Hepatocyte (in vitro differentiated cells): ENCODE measurements at regions not wholly inside any gene's neighbourhood (a gene's known extent, or its start where the extent isn't known, plus 50 kb on each side); places are given as distances from the start of the nearest gene placed in this dataset.

Experiments used
- CTCF ChIP-seq: fragments of 200-600 bp; sonication (generic); IDR thresholded peaks from 2 replicates; pipeline ENCODE4 v1.5.1; 2016; ENCODE audit warnings: antibody characterized with exemption, mild to moderate bottlenecking; ENCODE audit not compliant: poor library complexity
- EZH2 ChIP-seq: fragments of 200-600 bp; sonication (generic); IDR thresholded peaks from 2 replicates; pipeline ENCODE4 v1.6.1; 2016; ENCODE audit warnings: antibody characterized with exemption, mild to moderate bottlenecking, borderline replicate concordance
- EZH2phosphoT487 ChIP-seq: fragments of 200-600 bp; sonication (generic); IDR thresholded peaks from one replicate; pipeline ENCODE4 v1.6.1; 2018; ENCODE audit warnings: antibody characterized with exemption, mild to moderate bottlenecking, low read depth, moderate library complexity; ENCODE audit not compliant: unreplicated experiment, severe bottlenecking

GRCh38 chr1:29893806-29894205 is 657.5 kb downstream of the PTPRU start:
- TF ChIP-seq CTCF (no peak), EZH2phosphoT487 (no peak), EZH2 (no peak)
